Fibroblast of mammary gland (primary cell): ENCODE measurements at regions not wholly inside any gene's neighbourhood (a gene's known extent, or its start where the extent isn't known, plus 50 kb on each side); places are given as distances from the start of the nearest gene placed in this dataset.

Experiments used
- DNase-seq: peaks from one replicate; pipeline ENCODE4 v3.0.0-alpha.2; 2010; ENCODE audit warnings: low read depth
- H3K4me3 ChIP-seq: 2 replicates; pipeline ENCODE4 v1.5.1; 2011; ENCODE audit warnings: low read depth, mild to moderate bottlenecking, low read length, moderate library complexity; ENCODE audit not compliant: control insufficient read depth
- TF ChIP-seq, protein P1 (sequence below): conservative IDR thresholded peaks from 2 replicates; pipeline ENCODE4 v1.5.1; 2011; ENCODE audit warnings: low read depth, low read length, inconsistent platforms; ENCODE audit not compliant: control insufficient read depth, insufficient read depth

DNA sequence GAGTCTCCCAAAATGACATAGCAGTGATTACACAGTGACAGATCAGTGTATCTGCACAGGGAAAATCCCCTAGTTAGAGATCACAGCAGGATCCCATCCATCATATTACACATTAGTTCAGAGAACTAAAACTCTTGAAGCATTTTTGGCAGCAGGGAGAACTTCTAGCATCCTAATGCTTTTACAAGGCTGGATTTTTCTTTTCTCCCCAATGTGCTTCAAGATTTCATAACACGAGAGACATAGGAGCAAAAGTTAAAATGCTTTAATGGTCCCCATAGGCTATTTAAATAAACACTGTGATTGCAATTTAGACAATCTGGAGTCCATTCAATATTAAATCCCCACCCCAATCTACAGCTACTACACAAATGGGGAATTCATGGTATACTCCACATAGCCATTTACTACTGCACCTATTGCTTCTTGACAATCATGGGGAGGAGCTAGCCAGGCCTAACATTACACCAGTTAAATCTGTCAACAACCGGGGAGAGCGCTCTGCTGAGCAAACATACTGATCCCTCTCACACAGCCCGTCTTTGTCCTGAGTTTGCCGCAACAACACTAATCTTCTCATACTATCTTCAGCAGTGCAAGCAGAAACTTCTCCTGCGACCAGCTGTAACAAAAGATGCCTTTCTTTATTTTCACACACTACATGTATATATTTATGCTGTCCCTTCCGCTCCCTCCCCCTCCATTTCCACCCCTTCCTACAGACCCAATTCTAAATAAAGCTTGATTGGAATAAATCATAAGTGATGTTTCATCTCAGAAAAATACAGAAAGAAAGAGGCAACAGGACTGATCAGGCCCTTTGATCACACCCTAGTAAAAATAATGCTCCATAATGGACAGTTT is 120.3 kb upstream of the SOX5 start:
- TF ChIP-seq, protein P1, sequence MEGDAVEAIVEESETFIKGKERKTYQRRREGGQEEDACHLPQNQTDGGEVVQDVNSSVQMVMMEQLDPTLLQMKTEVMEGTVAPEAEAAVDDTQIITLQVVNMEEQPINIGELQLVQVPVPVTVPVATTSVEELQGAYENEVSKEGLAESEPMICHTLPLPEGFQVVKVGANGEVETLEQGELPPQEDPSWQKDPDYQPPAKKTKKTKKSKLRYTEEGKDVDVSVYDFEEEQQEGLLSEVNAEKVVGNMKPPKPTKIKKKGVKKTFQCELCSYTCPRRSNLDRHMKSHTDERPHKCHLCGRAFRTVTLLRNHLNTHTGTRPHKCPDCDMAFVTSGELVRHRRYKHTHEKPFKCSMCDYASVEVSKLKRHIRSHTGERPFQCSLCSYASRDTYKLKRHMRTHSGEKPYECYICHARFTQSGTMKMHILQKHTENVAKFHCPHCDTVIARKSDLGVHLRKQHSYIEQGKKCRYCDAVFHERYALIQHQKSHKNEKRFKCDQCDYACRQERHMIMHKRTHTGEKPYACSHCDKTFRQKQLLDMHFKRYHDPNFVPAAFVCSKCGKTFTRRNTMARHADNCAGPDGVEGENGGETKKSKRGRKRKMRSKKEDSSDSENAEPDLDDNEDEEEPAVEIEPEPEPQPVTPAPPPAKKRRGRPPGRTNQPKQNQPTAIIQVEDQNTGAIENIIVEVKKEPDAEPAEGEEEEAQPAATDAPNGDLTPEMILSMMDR, result no peak
- DNase-seq, result no peak
- H3K4me3 ChIP-seq, result no peak overlapping the region

DNA sequence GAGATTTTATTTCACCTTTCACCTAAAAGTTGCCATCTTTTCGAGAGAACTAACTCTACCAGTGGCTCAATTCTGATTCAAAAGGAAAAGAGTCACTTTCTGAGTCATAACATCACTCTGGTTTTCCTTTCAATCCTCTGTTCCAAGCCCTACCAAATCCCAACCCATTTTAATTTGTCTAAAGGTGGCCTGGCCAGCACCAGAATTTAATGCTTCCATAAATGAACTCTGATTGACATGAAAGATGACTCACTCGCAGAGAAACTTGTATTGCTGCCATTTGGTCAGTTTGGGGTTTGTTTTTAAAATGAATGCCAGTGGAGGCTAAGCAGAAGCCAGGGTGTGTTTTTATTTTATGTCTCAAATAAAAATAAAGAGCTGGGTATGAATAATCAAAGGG is 117.4 kb upstream of the SOX5 start:
- H3K4me3 ChIP-seq, result no peak overlapping the region
- TF ChIP-seq, protein P1, result no peak
- peak; percentile 88 for DNase-seq

DNA sequence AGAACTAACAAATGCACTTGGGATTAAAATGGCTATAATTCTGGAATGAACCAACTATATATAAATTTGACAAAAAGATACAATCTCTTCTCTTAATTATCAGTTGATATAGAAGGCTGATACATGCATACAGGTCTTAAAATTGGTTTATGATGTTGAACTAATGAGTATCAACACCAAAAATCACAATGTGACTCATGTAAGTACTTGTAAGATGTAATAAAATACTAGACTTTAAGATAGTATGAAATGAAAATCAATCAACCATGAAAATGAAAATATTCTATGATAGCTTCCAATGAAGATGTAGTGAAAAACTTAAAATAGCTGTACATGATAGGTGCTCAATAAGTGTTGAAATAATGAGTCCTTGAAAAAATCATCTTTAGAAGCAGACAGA is 116.6 kb upstream of the SOX5 start:
- no peak overlapping the region for H3K4me3 ChIP-seq
- TF ChIP-seq, protein P1, result no peak
- DNase-seq, result no peak

DNA sequence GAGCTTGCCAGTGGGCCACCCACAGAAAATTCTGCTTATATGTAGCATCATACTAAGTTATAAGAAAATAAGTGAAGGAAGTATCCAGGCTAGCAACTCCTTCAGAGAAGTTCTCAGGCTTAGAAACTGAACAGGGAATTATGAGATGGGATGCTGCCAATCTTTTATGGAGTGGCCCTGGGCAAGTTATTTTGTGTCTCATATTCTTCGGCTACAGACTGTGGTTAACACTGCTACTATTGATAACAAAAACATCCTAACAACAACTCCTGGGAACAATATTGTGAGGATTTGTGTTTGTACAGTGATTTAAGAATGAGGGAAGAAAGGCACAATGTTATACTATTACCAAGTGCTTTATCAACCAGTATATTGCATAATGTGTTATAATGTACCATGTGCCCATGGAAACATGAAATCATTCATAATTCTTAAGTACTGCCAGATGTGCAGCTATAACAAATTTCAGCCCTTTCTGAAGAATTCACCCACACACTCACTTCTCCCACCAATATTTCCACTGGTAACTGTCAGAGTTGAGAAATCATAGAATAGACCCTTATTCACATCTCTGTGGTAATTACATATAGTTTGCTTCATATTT is 113.3 kb upstream of the SOX5 start:
- peak; percentile 52 for DNase-seq
- H3K4me3 ChIP-seq, result no peak overlapping the region
- TF ChIP-seq, protein P1, result no peak

DNA sequence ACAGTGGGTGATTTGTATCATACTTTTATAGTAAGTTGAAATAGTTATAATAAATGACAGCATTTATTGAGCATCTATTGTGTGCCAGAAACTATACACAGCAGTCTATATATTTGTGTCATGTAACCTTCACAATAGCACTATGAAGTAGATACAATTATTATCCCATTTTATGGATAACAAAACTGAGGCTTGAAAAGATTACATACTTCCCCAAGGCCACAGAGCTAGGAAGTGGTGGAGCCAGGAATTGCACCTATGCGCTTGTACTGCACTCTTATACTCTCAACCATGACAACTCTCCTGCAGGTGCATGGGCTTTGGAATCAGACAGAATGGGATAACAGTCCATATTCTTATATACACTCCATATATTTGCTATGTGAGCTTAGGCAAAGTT is 110.6 kb upstream of the SOX5 start:
- TF ChIP-seq, protein P1, result no peak
- no peak overlapping the region for H3K4me3 ChIP-seq
- DNase-seq, result no peak

DNA sequence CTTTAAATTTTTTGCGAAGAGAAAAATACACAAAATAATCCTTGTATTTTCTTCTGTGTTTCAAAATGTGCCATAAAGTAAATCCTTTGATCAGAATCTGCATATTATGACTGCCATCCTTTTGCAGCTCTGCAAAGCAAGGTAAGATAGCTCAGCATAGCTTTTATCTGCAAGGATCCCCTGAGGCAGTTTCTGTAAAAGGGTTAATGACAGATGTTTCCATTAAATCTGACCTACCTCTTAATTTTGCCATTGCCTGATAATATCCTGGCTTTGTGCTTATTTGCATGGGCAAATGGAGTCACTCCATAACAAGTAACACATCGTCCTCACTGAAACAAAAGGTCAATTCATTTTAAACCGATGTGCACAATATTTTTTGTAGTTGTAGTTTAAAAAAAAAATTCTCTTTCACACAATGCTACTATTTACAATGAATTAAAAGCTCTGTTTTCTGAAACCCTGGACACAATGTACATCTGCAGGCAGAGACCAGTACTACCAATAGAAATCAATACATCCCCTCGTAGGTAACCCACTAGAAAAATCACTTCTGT is 108.5 kb upstream of the SOX5 start:
- no peak overlapping the region for H3K4me3 ChIP-seq
- TF ChIP-seq, protein P1, result no peak
- no peak for DNase-seq
